Urothelium cell line (cell line): ENCODE measurements at regions not wholly inside any gene's neighbourhood (a gene's known extent, or its start where the extent isn't known, plus 50 kb on each side); places are given as distances from the start of the nearest gene placed in this dataset.
"Not testable (repeated sequence)": the region's sequence is repeated elsewhere in the genome, so short reads cannot be mapped to it uniquely, and the experiment has no call there.

Source experiments
- DNase-seq: peaks from one replicate; pipeline ENCODE4 v3.0.0; 2011; ENCODE audit warnings: low spot score, mixed read lengths
- FAIRE-seq: peaks from 2 replicates; lab custom pipeline; 2011; peaks lifted over from hg19 to GRCh38; lab: Jason Lieb, UNC

DNA sequence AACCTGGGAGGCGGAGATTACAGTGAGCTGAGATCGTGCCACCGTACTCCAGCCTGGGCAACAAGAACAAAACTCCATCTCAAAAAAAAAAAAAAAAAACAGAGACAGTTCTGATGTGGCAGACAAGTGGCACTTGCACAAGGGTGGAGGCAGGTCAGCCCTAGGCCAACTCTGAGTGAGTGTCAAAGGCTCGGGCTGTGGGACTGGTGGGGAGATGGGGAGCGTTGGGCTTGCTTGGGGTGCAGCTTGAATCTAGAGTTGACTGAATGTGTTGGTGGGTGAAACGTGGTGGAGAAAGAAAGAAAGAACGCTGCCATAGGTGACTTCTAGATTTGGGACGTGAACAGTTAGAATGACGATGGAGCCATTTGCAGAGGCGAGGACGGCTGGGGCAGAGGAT is 121.3 kb upstream of the SPACA7 start:
- DNase-seq (no peak), FAIRE-seq (no peak)

- DNase-seq (no peak), FAIRE-seq (peak; percentile 46)
These were observed 120.5 kb upstream of the SPACA7 start for GRCh38 chr13:112255550-112256120.

- no peak for FAIRE-seq
- DNase-seq = no peak
These were observed 119.2 kb upstream of the SPACA7 start for GRCh38 chr13:112256716-112257494.

DNA sequence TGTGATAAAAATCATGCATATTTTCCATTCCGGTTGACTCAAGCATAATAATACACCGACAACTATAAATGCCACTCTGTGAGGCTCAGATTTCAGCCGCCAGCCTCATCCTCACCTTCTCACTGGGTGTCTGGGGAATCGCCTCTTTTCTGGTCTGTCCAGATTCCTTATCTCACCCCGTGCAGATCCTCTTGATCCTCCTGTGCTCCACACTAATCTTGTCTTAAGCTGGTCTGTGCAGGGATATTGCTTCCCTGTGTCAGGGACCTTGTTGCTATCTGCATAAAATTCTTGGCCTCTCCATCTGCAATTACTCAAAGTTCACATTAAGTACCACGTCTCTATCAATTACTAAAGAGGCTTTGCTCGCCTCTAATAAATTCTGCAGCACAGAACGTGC is 116.6 kb upstream of the SPACA7 start:
- DNase-seq (no peak), FAIRE-seq (no peak)

- DNase-seq = no peak
- no peak for FAIRE-seq
These were observed 115.8 kb upstream of the SPACA7 start for GRCh38 chr13:112260108-112261055.

DNA sequence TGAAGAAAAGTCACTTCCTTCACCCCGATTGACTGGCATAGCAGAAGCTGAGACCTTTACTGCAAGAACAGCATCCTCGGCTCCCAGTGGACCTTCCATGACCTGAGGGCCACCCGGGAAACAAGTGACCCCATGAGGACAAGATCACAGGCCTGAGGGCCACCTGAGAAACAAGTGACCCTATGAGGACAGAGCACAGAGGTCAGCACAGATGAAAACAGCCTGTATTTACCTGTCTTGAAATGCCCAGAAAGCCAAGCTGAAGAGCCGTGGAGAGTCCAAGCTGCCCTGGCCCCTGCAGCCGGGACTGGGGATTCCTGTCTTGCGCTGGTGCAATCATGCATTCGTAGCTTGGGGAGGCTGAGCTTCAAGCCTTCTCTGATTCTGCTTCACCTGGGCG is 114.2 kb upstream of the SPACA7 start:
- no peak for DNase-seq
- FAIRE-seq = no peak

DNA sequence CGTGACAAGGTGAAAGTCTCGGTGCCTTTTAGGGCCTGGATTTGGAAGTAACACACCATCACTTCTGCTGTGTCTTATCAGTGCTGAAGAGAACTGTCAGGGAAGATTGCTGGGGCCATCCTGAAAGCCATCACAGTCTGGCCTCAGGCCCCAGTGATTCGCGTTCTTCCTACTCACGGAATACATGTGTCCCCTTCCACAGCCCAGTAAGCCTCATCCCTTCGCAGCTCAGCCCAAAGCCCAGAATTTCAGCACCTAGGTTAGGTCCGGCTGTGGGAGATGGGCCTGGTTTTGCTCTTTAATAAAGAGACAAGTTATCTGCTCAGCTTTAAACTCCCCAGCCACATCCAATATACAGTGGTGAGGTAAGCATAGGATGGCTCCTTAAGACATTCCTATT is 113.0 kb upstream of the SPACA7 start:
- FAIRE-seq (no peak), DNase-seq (no peak)

GRCh38 chr13:112267660-112268059 is 108.5 kb upstream of the SPACA7 start:
- no peak for DNase-seq
- FAIRE-seq = no peak

DNA sequence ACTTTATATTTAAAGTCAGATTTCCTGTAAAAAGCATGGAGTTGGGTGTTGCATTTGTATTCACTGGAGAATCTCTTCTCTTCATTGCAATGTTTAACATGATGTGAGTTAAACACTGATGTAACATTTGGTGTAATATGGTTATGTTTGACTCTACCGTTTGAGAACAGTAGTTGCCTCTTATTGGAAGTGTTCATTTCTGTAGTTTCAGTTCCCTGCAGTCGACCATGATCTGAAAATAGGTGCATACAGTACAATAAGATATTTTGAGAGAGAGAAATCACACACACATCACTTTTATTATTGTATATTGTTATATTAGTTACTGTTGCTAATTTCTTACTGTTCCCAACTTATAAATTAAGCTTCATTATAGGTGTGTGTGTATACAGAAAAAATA is 105.2 kb upstream of the SPACA7 start:
- DNase-seq = no peak
- FAIRE-seq = no peak

DNA sequence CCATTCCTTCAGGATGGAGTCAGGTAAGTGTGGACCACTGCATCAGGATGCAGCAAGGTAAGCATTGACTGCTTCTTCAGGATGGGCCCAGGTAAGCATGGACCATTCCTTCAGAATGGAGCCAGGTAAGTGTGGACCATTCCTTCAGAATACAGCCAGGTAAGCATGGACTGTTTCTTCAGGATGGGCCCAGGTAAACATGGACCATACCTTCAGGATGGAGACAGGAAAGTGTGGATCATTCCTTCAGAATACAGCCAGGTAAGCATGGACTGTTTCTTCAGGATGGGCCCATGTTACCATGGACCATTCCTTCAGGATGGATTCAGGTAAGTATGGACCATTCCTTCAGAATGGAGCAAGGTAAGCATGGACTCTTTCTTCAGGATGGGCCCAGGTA is 89.4 kb upstream of the SPACA7 start:
- not testable (repeated sequence) for FAIRE-seq

DNA sequence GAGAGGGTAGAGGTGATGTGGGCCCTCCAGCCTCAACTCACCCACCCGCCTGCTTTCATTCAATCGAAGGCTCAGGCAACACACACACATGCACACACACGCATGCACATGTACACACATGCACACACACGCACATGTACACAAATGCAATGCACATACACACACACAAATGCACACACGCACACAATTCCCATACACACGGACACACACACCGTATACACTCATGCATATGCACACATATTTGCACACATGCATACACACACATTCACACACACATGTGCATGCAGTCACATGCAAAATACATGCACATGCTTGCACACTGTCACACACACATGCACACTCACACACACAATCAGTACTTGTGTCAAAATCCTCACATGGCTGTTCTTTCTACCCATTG is 55.9 kb upstream of the SPACA7 start:
- FAIRE-seq (peak; percentile 94), DNase-seq (no peak)

More for the DNA sequence above, 89.4 kb upstream of the SPACA7 start:
- not testable (repeated sequence) for DNase-seq

GRCh38 chr13:112322557-112322956 is 53.6 kb upstream of the SPACA7 start:
- FAIRE-seq = no peak

DNA sequence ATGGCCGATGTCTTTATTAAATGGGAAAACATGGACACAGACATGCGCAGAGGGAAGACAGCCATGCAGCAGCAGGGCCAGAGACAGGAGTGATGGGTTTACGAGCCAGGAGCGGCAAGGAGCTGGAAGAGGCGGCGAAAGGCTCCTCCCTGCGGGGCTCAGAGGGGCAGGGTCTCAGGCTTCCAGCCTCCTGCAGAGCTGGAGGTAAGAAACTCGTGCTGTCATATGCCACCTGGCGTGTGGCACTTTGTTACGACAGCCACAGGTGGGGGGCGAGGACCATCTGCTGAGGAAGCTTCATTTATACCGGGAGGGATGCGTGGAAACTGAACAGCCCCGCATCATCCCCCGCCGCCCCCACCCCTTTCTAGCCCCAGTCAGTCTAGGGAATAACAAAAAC is 52.0 kb upstream of the SPACA7 start:
- no peak for FAIRE-seq
- DNase-seq = no peak

More at GRCh38 chr13:112322557-112322956, 53.6 kb upstream of the SPACA7 start:
- no peak for DNase-seq

DNA sequence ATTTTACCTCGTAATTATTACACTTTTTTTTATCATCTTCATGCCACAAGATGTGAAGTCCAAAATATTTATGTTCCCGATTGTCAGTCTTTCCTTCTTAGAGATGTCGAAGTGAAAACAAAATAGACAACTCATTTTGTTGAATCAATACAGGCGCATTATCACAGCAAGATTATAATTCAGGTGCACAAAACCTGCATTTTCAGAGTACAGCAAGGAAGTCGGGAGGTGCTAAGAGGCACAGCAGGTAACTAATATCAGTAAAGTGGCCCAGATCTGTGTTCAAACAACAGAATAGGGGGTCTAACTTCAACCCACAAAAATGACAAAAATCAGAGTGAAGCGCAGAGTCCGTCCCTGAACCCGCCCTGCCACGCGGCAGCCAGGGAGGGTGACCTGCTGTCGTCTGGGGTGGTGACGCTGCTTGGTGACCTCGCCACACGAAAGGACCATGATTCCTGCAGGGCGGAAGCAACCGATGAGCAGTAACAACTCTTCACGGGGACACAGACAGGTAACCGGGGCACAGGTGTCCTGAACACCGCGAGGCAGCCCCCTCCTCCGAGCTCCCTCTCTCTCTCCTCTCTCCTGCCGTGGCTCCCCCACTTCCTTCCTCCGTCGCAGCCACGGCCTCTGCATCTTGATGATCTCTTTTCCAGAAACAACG is 50.9 kb upstream of the SPACA7 start:
- FAIRE-seq (no peak), DNase-seq (no peak)

DNA sequence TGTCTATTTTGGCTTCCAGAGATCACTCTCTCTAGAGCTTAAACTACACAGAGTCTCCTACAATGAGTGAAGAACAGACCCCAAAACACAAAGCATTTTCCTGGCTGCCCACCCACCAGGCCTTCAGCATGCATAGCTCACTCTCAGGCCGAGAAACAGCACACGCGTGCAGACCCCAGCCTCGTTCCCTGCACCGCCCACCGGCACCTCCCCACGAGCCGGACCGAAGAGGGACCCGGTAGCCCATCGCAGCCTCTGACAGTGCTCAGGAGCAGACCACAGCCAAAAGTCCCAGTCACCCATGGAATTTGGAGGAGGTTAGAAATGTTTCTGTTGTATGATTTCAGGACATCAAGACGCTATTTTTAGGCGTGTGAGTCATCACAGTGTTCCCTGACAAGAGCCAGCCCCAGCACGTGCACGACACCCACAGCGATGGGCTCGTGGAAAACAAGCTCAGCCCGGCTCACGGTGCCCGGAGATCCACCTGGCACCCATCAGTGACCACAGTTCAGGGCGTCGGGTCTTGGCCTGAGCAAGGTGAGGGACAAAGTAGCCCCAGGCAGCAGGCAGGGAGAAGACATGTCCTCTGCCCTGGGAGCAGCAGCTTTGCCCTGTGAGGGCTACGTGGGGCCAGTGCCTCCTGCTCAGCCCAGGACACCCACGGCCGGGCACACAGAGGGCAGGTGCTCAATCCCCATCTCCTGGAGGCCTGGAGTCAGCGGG is 50.1 kb upstream of the SPACA7 start:
- peak; percentile 27 for FAIRE-seq
- peak; percentile 80 for DNase-seq
